Neural cell (in vitro differentiated cells): ENCODE measurements at regions not wholly inside any gene's neighbourhood (a gene's known extent, or its start where the extent isn't known, plus 50 kb on each side); places are given as distances from the start of the nearest gene placed in this dataset.
"Not testable (repeated sequence)": the region's sequence is repeated elsewhere in the genome, so short reads cannot be mapped to it uniquely, and the experiment has no call there.

Experiments used
- EP300 ChIP-seq: fragments of 450-650 bp; conservative IDR thresholded peaks from 2 replicates; pipeline ENCODE4 v1.6.1; 2014; ENCODE audit warnings: antibody characterized with exemption, mild to moderate bottlenecking, moderate library complexity; ENCODE audit not compliant: poor library complexity, severe bottlenecking
- POLR2AphosphoS5 ChIP-seq: IDR thresholded peaks from 2 replicates; pipeline ENCODE4 v1.6.1; 2012
- TF ChIP-seq, protein P1 (sequence below): fragments of 450-650 bp; IDR thresholded peaks from 2 replicates; pipeline ENCODE4 v1.5.1; 2014; ENCODE audit warnings: antibody characterized with exemption, mild to moderate bottlenecking, moderate library complexity; ENCODE audit not compliant: poor library complexity, severe bottlenecking

DNA sequence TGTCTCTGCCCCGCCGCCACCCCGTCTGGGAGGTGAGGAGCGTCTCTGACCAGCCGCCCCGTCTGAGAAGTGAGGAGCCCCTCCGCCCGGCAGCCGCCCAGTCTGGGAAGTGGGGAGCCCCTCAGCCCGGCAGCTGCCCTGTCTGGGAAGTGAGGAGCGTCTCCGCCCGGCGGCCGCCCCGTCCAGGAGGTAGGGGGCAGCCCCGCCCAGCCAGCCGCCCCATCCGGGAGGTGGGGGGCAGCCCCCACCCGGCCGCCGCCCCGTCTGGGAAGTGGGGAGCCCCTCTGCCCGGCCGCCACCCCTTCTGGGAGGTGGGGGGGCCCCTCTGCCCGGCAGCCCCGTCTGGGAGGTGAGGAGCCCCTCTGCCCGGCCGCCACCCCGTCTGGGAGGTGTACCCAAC is 59.1 kb upstream of the TENM4 start:
- not testable (repeated sequence) for TF ChIP-seq EP300, POLR2AphosphoS5
- TF ChIP-seq, protein P1, sequence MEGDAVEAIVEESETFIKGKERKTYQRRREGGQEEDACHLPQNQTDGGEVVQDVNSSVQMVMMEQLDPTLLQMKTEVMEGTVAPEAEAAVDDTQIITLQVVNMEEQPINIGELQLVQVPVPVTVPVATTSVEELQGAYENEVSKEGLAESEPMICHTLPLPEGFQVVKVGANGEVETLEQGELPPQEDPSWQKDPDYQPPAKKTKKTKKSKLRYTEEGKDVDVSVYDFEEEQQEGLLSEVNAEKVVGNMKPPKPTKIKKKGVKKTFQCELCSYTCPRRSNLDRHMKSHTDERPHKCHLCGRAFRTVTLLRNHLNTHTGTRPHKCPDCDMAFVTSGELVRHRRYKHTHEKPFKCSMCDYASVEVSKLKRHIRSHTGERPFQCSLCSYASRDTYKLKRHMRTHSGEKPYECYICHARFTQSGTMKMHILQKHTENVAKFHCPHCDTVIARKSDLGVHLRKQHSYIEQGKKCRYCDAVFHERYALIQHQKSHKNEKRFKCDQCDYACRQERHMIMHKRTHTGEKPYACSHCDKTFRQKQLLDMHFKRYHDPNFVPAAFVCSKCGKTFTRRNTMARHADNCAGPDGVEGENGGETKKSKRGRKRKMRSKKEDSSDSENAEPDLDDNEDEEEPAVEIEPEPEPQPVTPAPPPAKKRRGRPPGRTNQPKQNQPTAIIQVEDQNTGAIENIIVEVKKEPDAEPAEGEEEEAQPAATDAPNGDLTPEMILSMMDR, result not testable (repeated sequence)
